Right atrium auricular region (tissue), 2 donors: ENCODE measurements at regions not wholly inside any gene's neighbourhood (a gene's known extent, or its start where the extent isn't known, plus 50 kb on each side); places are given as distances from the start of the nearest gene placed in this dataset.

Experiments
- DNase-seq: peaks from one replicate; pipeline ENCODE4 v3.0.0-alpha.2; 2019; ENCODE audit warnings: low spot score
- H3K27ac ChIP-seq, 2 donors: fragments of 200-600 bp; sonication (generic); 1 replicate in 1 of 2; 2 replicates in 1 of 2; pipeline ENCODE4 v1.5.1; 2016 to 2019
- H3K27me3 ChIP-seq, 2 donors: fragments of 200-600 bp; sonication (generic); one replicate each; pipeline versions ENCODE4 v1.5.1 to v1.6.0; 2017 to 2019
- H3K36me3 ChIP-seq: fragments of 200-600 bp; sonication (generic); one replicate; pipeline ENCODE4 v1.5.1; 2016
- H3K4me1 ChIP-seq, 2 donors: fragments of 200-600 bp; sonication (generic); one replicate each; pipeline versions ENCODE4 v1.5.1 to v1.6.0; 2017 to 2019
- H3K4me3 ChIP-seq, 2 donors: fragments of 200-600 bp; sonication (generic); 1 replicate in 1 of 2; 2 replicates in 1 of 2; pipeline ENCODE4 v1.5.1; 2017 to 2019; ENCODE audit warnings: mild to moderate bottlenecking in 1 of 2, moderate library complexity in 1 of 2
- H3K9me3 ChIP-seq, 2 donors: fragments of 200-600 bp; sonication (generic); one replicate each; pipeline ENCODE4 v1.5.1; 2019
- TF ChIP-seq, protein P1 (sequence below), 2 donors: fragments of 200-600 bp; sonication (generic); IDR thresholded peaks; one replicate each; pipeline ENCODE4 v1.5.1; 2019; ENCODE audit warnings: antibody characterized with exemption in 2 of 2

DNA sequence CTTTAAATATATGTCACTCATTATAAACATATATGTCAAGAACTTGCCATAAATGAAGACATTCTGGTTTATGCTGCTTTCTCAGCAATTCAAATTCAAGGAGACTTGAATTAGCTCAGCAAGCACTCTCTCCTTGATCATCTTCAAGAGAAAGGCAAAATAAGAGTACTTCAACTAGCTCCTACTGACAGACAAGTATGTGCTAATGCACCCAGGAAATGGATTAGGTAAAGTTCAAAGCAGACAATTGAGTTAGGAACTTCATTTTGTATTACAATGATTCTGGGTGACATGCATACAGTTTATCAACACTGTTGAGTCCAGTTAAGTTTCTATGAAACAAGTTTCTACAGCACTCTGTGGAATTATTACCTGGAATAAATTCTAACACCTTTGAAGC is 455.9 kb upstream of the USP15 start:
- Histone ChIP-seq H3K27ac (no peak overlapping the region), H3K36me3 (no peaks in the 10 kb centered on the region), H3K27me3 (no peaks in the 10 kb centered on the region), H3K9me3 (peaks cover 0 to 6% of the 10 kb centered on the region in 2 donors), H3K4me1 (no peaks in the 10 kb centered on the region), H3K4me3 (no peak overlapping the region)
- no peak for DNase-seq
- TF ChIP-seq, protein P1, sequence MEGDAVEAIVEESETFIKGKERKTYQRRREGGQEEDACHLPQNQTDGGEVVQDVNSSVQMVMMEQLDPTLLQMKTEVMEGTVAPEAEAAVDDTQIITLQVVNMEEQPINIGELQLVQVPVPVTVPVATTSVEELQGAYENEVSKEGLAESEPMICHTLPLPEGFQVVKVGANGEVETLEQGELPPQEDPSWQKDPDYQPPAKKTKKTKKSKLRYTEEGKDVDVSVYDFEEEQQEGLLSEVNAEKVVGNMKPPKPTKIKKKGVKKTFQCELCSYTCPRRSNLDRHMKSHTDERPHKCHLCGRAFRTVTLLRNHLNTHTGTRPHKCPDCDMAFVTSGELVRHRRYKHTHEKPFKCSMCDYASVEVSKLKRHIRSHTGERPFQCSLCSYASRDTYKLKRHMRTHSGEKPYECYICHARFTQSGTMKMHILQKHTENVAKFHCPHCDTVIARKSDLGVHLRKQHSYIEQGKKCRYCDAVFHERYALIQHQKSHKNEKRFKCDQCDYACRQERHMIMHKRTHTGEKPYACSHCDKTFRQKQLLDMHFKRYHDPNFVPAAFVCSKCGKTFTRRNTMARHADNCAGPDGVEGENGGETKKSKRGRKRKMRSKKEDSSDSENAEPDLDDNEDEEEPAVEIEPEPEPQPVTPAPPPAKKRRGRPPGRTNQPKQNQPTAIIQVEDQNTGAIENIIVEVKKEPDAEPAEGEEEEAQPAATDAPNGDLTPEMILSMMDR (IDR thresholded peaks at IDR 0.05): no peak

DNA sequence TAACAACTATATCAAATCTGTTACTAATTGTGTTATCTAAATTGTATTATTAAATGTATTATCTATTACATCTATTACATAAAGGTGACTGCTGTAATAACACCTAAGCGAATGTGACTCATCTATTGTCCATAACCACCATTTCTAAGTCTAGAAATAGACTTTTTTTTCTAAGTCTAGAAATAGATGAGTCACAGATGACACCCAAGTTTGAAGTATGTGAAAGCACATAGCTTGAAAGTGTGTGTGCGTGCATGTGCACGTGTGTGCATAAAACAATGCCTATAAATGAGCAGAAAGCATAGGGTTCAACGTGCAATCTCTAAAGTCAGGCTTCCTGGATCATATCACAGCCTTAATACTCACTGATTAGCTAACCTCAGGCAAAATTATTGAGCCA is 451.3 kb upstream of the USP15 start:
- Histone ChIP-seq H3K4me1 (no peaks in the 10 kb centered on the region), H3K27me3 (no peaks in the 10 kb centered on the region), H3K36me3 (no peaks in the 10 kb centered on the region), H3K9me3 (peaks cover 0 to 6% of the 10 kb centered on the region in 2 donors), H3K27ac (no peak overlapping the region), H3K4me3 (no peak overlapping the region)
- DNase-seq: no peak
- TF ChIP-seq, protein P1 (IDR thresholded peaks at IDR 0.05): no peak

DNA sequence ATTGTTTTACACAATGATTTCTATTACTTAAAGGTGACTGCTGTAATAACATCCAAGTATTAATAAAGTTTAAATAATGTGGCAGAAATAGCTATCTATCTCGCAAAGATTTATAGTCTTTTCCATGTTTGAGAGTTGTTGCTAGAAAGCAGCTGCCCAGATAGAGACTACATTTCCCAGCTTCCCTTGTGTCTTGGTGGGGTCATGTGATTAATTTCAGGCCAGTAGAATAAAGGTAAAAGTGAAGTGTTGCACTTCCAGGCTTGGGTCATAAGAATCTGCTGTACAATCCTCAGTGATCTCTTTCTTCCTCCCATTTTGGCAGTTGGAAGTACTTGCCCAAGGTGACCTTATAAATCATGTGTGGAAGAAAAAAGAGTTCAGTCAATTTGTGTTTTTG is 449.7 kb upstream of the USP15 start:
- no peaks in the 10 kb centered on the region for H3K4me1 ChIP-seq
- no peak overlapping the region for H3K27ac ChIP-seq
- no peaks in the 10 kb centered on the region for H3K27me3 ChIP-seq
- DNase-seq: no peak
- peaks cover 0 to 5% of the 10 kb centered on the region in 2 donors for H3K9me3 ChIP-seq
- H3K36me3 ChIP-seq: no peaks in the 10 kb centered on the region
- TF ChIP-seq, protein P1 (IDR thresholded peaks at IDR 0.05): no peak
- no peak overlapping the region for H3K4me3 ChIP-seq

DNA sequence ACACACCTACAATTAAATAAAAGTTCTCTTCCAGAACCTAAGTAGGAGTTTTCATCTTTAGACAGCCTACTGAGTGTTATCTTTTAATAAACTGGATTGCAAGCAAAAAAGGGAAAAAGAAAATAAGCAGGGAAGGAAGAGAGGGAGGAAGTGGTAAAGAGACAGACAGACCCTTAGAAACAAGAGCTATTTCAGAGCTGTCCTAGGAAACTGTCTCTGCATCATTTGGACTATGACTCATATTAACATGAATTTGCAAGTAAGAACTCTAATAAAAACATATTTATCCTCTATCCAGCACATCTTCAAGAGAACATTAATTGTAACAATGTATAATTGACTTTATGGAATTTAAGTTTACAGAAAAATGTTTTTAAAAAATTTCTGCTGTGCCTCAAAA is 438.8 kb upstream of the USP15 start:
- no peaks in the 10 kb centered on the region for H3K9me3 ChIP-seq
- no peaks in the 10 kb centered on the region for H3K27me3 ChIP-seq
- TF ChIP-seq, protein P1 (IDR thresholded peaks at IDR 0.05): no peak
- no peaks in the 10 kb centered on the region for H3K36me3 ChIP-seq
- H3K4me3 ChIP-seq: no peak overlapping the region
- no peak for DNase-seq
- H3K27ac ChIP-seq: no peak overlapping the region
- H3K4me1 ChIP-seq: no peaks in the 10 kb centered on the region

DNA sequence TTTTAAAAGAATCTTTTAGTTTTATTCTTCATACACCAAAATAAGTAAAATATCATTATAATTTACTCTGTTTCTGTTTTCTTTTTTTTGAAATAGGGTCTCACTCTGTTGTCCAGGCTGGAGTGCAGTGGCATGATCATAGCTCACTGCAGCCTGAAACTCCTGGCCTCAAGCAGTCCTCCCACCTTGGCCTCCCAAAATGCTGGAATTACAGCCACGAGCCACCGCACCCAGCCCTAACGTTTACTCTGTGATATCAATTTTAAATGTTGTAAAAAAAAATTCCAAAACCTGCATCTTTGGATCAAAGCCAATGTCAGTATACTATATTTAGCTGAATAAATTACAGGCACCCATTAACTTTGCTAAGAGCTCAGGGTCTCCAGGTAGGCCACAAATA is 437.1 kb upstream of the USP15 start:
- H3K36me3 ChIP-seq: no peaks in the 10 kb centered on the region
- H3K4me3 ChIP-seq: no peak overlapping the region
- TF ChIP-seq, protein P1 (IDR thresholded peaks at IDR 0.05): no peak
- no peaks in the 10 kb centered on the region for H3K27me3 ChIP-seq
- H3K27ac ChIP-seq: no peak overlapping the region
- H3K4me1 ChIP-seq: no peaks in the 10 kb centered on the region
- H3K9me3 ChIP-seq: no peaks in the 10 kb centered on the region
- DNase-seq: no peak

DNA sequence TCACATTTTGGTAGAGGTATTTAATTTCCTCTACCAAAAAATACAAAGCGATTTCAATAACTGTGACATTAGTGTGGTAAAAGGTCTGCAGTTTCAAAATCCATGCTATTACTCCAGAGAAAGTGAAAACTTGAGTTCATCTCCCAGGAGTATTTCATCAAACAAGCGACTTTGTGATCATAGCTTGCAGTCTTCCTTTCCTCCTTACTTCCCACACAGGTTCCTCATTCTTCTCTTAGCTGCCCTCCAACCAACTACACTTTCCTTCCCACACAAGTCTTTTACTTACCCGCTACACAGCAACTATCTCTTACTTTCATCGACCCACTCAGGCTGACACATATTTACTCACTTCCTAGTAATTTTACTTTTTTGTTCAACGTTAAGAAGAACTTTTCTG is 413.4 kb upstream of the USP15 start:
- Histone ChIP-seq H3K4me1 (no peaks in the 10 kb centered on the region), H3K36me3 (no peaks in the 10 kb centered on the region), H3K27ac (no peak overlapping the region), H3K4me3 (no peak overlapping the region), H3K27me3 (no peaks in the 10 kb centered on the region), H3K9me3 (no peaks in the 10 kb centered on the region)
- TF ChIP-seq, protein P1 (IDR thresholded peaks at IDR 0.05): no peak
- DNase-seq: no peak
